Mesendoderm (in vitro differentiated cells): ENCODE measurements at regions not wholly inside any gene's neighbourhood (a gene's known extent, or its start where the extent isn't known, plus 50 kb on each side); places are given as distances from the start of the nearest gene placed in this dataset.

Source experiments
- DNase-seq: peaks from one replicate; pipeline ENCODE4 v3.0.0; 2013
- H2AK5ac ChIP-seq: 2 replicates; pipeline ENCODE4 v1.6.1; 2013; ENCODE audit warnings: low read length, inconsistent platforms
- H2BK120ac ChIP-seq: 2 replicates; pipeline ENCODE4 v1.6.1; 2013; ENCODE audit warnings: low read depth, mild to moderate bottlenecking, low read length, moderate library complexity, mixed read lengths
- H2BK15ac ChIP-seq: replicated peaks from 2 replicates; pipeline ENCODE4 v1.6.1; 2013; ENCODE audit warnings: low read depth, mild to moderate bottlenecking, moderate library complexity
- H2BK5ac ChIP-seq: 2 replicates; pipeline ENCODE4 v1.6.1; 2013; ENCODE audit warnings: low read length, inconsistent platforms
- H3K18ac ChIP-seq: 2 replicates; pipeline ENCODE4 v1.6.1; 2013; ENCODE audit warnings: mild to moderate bottlenecking, low read length, mixed read lengths
- H3K23ac ChIP-seq: one replicate; pipeline ENCODE4 v1.6.1; 2013; ENCODE audit warnings: low read length
- H3K27ac ChIP-seq: 2 replicates; pipeline ENCODE4 v1.5.1; 2013; ENCODE audit warnings: low read depth, mild to moderate bottlenecking, inconsistent platforms, low read length, moderate library complexity
- H3K27me3 ChIP-seq: 2 replicates; pipeline ENCODE4 v1.6.1; 2013; ENCODE audit warnings: low read length, control low read depth, mild to moderate bottlenecking, inconsistent platforms; ENCODE audit not compliant: insufficient read depth, poor library complexity
- H3K36me3 ChIP-seq: 2 replicates; pipeline ENCODE4 v1.6.1; 2013; ENCODE audit warnings: low read length, inconsistent platforms; ENCODE audit not compliant: control insufficient read depth, insufficient read depth
- H3K4ac ChIP-seq: one replicate; pipeline ENCODE4 v1.6.1; 2013; ENCODE audit warnings: low read depth, mild to moderate bottlenecking, low read length, moderate library complexity
- H3K4me1 ChIP-seq: 2 replicates; pipeline ENCODE4 v1.6.1; 2013; ENCODE audit warnings: low read depth, low read length, inconsistent platforms; ENCODE audit not compliant: control insufficient read depth
- H3K4me2 ChIP-seq: 2 replicates; pipeline ENCODE4 v1.6.1; 2013; ENCODE audit warnings: low read length
- H3K4me3 ChIP-seq: 2 replicates; pipeline ENCODE4 v1.5.1; 2013; ENCODE audit warnings: mild to moderate bottlenecking, low read length
- H3K56ac ChIP-seq: one replicate; pipeline ENCODE4 v1.6.1; 2013; ENCODE audit warnings: low read length
- H3K79me1 ChIP-seq: 2 replicates; pipeline ENCODE4 v1.6.1; 2013; ENCODE audit warnings: low read length, inconsistent platforms
- H3K79me2 ChIP-seq: 2 replicates; pipeline ENCODE4 v1.6.1; 2013; ENCODE audit warnings: mild to moderate bottlenecking, low read length; ENCODE audit not compliant: control insufficient read depth, insufficient read depth
- H3K9ac ChIP-seq: 2 replicates; pipeline ENCODE4 v1.6.1; 2013; ENCODE audit warnings: low read length, inconsistent platforms
- H4K5ac ChIP-seq: one replicate; pipeline ENCODE4 v1.6.1; 2013; ENCODE audit warnings: low read length
- H4K8ac ChIP-seq: one replicate; pipeline ENCODE4 v1.6.1; 2013; ENCODE audit warnings: low read depth, mild to moderate bottlenecking, control low read depth, low read length, moderate library complexity
- WGBS: extraction: QIAGEN DNeasy Blood & Tissue Kit; methylation state at CpG from one replicate; pipeline ENCODE4 v1.1.7; 2013; ENCODE audit warnings: low lambda C conversion rate, missing lambda C conversion rate; ENCODE audit not compliant: insufficient coverage; ENCODE audit errors: extremely low coverage; 5-methylcytosine and 5-hydroxymethylcytosine counted together

DNA sequence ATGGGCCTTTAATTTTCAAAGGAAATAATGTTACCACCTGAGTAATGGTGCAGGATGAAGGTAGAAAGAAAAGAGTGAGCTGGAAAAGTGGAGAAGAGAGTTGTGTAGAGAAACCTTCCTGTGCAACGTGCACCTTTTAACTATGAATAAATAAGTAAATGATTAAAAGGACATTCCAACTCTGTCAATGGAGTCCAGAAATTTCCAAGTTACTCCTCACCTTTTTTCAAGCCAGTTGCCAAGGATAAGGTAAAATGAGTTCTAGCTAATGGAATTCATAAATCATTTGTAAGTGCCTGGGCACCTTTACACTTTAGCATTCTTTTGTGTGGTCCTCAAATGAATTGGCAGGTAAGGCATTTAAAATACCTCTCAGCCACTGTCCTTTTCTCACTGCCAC is 549.4 kb upstream of the NRP1 start:
- Histone ChIP-seq H3K18ac (no peak overlapping the region), H3K4me2 (no peak overlapping the region), H2BK15ac (no peak overlapping the region), H3K79me2 (no peaks in the 10 kb centered on the region), H3K9ac (no peak overlapping the region), H3K4ac (no peak overlapping the region), H4K5ac (no peak overlapping the region), H3K23ac (no peak overlapping the region), H3K79me1 (no peaks in the 10 kb centered on the region), H2AK5ac (no peak overlapping the region), H3K4me1 (peaks cover 2% of the 10 kb centered on the region), H3K27me3 (no peaks in the 10 kb centered on the region), H3K36me3 (no peaks in the 10 kb centered on the region), H3K27ac (no peak overlapping the region), H2BK5ac (no peak overlapping the region), H3K4me3 (no peak overlapping the region), H2BK120ac (no peak overlapping the region), H3K56ac (no peak overlapping the region), H4K8ac (no peak overlapping the region)
- DNase-seq: no peak
- no CpG with 5 or more reads among the region's 1 CpG for WGBS

DNA sequence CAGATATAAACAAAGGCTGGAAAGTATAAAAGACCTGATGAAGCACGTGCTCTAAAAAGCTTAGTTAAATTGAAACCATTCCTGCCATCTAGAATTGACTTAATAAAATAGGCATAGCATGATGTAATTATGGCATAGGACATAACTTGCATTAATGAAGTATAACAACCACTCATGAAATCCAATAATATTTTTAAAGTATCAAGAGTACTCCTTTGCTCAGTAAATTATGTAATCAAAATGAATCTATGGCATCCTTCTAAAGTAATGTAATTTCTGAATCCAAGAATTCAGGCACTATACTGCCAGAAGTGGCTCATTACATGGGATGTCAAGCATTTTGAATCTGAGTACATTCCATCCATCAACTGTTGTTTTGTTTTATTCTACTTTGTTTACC is 548.5 kb upstream of the NRP1 start:
- Histone ChIP-seq H2BK120ac (no peak overlapping the region), H3K56ac (no peak overlapping the region), H3K36me3 (no peaks in the 10 kb centered on the region), H3K18ac (no peak overlapping the region), H3K4me1 (peaks cover 3% of the 10 kb centered on the region), H3K23ac (no peak overlapping the region), H3K9ac (no peak overlapping the region), H3K4me3 (no peak overlapping the region), H4K5ac (no peak overlapping the region), H3K79me2 (no peaks in the 10 kb centered on the region), H2BK5ac (no peak overlapping the region), H3K4me2 (no peak overlapping the region), H2BK15ac (no peak overlapping the region), H3K27me3 (no peaks in the 10 kb centered on the region), H3K79me1 (no peaks in the 10 kb centered on the region), H2AK5ac (no peak overlapping the region), H3K27ac (no peak overlapping the region), H4K8ac (no peak overlapping the region), H3K4ac (no peak overlapping the region)
- no peak for DNase-seq
- WGBS: no CpG with 5 or more reads among the region's 1 CpG

DNA sequence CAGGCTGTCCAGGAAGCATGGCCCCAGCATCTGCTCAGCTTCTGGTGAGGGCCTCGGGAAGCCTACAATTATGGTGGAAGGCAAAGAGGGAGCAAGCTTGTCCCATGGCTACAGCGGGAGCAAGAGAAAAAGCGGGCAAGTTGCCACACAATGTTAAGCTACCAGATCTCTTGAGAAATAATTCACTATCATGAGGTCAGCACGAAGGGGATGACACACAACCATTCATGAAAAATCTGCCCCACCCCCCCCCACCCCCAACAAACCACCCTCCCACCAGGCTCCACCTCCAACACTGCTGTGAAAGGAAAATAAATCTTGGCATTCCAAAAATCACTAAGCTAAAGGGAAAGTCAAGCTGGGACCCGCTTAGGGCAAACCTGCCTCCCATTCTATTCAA is 545.8 kb upstream of the NRP1 start:
- Histone ChIP-seq H3K27me3 (no peaks in the 10 kb centered on the region), H4K8ac (no peak overlapping the region), H3K4me1 (peaks cover 3% of the 10 kb centered on the region), H3K4ac (no peak overlapping the region), H3K23ac (no peak overlapping the region), H2BK5ac (no peak overlapping the region), H4K5ac (no peak overlapping the region), H2AK5ac (no peak overlapping the region), H3K36me3 (no peaks in the 10 kb centered on the region), H3K27ac (no peak overlapping the region), H2BK120ac (no peak overlapping the region), H3K4me2 (no peak overlapping the region), H2BK15ac (no peak overlapping the region), H3K79me1 (no peaks in the 10 kb centered on the region), H3K79me2 (no peaks in the 10 kb centered on the region), H3K9ac (no peak overlapping the region), H3K18ac (no peak overlapping the region), H3K4me3 (no peak overlapping the region), H3K56ac (no peak overlapping the region)
- peak; percentile 70 for DNase-seq
- no CpG with 5 or more reads among the region's 5 CpGs for WGBS

DNA sequence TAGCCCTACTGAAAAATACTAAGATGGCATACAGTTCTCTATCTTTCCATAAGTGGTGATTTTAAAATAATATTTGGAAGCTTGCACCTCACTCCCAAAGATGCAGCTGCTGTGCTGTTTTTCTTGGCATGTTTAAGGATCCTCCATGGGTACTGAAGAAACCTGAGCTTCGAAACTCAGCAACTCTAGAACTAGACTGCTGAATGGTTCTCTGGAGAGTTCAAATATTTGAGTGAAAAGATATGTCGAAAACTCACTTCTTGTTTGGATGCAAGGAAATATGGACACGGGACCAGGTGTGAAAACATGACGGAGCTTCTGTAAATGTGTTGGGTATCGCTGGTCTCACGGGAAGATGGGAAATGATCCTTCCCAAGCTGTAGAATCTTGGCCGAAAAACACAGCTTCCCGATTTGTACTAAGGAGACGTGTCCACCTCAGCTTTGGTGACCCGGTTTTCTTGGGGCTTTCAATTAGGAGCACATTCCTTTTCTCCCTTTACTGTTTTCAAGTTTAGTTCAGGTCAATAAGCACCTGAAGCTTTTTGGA is 543.8 kb upstream of the NRP1 start:
- Histone ChIP-seq H3K4me1 (peaks cover 3% of the 10 kb centered on the region), H3K56ac (no peak overlapping the region), H2BK120ac (no peak overlapping the region), H3K36me3 (no peaks in the 10 kb centered on the region), H3K9ac (no peak overlapping the region), H3K27ac (no peak overlapping the region), H3K4me3 (no peak overlapping the region), H4K5ac (no peak overlapping the region), H4K8ac (no peak overlapping the region), H3K27me3 (no peaks in the 10 kb centered on the region), H2AK5ac (no peak overlapping the region), H2BK5ac (no peak overlapping the region), H3K18ac (no peak overlapping the region), H3K23ac (no peak overlapping the region), H3K4ac (no peak overlapping the region), H3K79me1 (no peaks in the 10 kb centered on the region), H3K4me2 (no peak overlapping the region), H2BK15ac (no peak overlapping the region), H3K79me2 (no peaks in the 10 kb centered on the region)
- no CpG with 5 or more reads among the region's 10 CpGs for WGBS
- no peak for DNase-seq

DNA sequence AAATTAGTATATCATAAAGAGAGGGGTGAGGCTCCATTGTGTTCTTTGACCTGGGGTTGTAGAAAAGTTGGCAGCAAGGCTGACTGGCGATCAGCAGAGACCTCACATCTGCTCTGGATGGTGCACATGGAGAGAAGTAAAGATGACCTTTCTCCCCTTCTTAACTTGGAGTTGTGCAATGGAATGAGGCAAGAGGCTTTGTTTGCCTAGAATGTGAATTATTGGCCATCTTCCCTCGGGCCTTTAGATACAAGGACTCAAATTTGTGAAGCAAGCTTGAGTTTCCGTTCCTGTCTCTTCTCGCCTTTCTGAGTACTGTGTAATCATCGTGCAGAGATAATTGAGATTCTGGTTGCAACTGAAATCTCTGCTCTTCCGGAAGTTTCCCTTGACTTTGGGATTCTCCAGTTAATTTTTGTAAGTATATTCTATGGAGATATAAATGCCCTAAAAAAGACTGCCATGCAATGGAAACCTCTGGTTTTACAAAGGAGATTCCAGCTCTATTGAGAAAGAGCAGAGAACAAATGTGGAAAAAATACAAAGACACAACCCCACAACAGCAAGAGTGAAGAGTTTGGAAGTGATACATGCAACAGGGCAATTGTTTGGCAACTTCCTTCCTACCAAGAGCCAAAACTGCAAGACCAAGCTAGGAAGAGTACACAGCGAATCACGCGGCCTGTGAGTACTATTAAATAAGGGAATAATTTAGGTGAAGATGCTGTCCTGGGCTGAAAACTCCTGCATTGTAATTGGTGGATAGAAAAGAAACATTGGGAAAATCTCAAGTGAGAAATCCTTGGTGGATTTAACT is 542.3 kb upstream of the NRP1 start:
- no peak overlapping the region for H3K4me2 ChIP-seq
- WGBS: no CpG with 5 or more reads among the region's 9 CpGs
- peaks cover 3% of the 10 kb centered on the region for H3K4me1 ChIP-seq
- no peaks in the 10 kb centered on the region for H3K27me3 ChIP-seq
- no peak overlapping the region for H3K4me3 ChIP-seq
- no peak overlapping the region for H2BK15ac ChIP-seq
- DNase-seq: no peak
- H3K9ac ChIP-seq: no peak overlapping the region
- H3K36me3 ChIP-seq: no peaks in the 10 kb centered on the region
- no peak overlapping the region for H3K27ac ChIP-seq
- no peak overlapping the region for H2BK5ac ChIP-seq
- no peak overlapping the region for H2AK5ac ChIP-seq
- H3K4ac ChIP-seq: no peak overlapping the region
- H4K8ac ChIP-seq: no peak overlapping the region
- H2BK120ac ChIP-seq: no peak overlapping the region
- H3K56ac ChIP-seq: no peak overlapping the region
- no peak overlapping the region for H4K5ac ChIP-seq
- no peak overlapping the region for H3K23ac ChIP-seq
- H3K79me2 ChIP-seq: no peaks in the 10 kb centered on the region
- no peak overlapping the region for H3K18ac ChIP-seq
- no peaks in the 10 kb centered on the region for H3K79me1 ChIP-seq
